ENCODE measurements at regions not wholly inside any gene's neighbourhood (a gene's known extent, or its start where the extent isn't known, plus 50 kb on each side); places are given as distances from the start of the nearest gene placed in this dataset.
A peak's percentile ranks its signal among the peaks of the same experiment; 100 is the strongest.

- no peak for TF ChIP-seq CTCF (IDR thresholded peaks at IDR 0.05; ENCODE audit: partially characterized antibody, unreplicated experiment)
- peaks cover 3% of the 10 kb centered on the region for H3K27me3 Mint-ChIP-seq (ENCODE audit: unreplicated experiment)
- peaks cover 5% of the 10 kb centered on the region for H3K9me3 Mint-ChIP-seq (ENCODE audit: unreplicated experiment)
- H3K4me1 Mint-ChIP-seq (ENCODE audit: low read depth, unreplicated experiment) = peaks cover 19% of the 10 kb centered on the region
- no peak overlapping the region for H3K27ac Mint-ChIP-seq (ENCODE audit: unreplicated experiment)
- no peak overlapping the region for H3K4me3 Mint-ChIP-seq (ENCODE audit: unreplicated experiment)
- DNase-seq = no peak
- H3K36me3 Mint-ChIP-seq (ENCODE audit: unreplicated experiment) = peaks cover 21% of the 10 kb centered on the region
Measured at GRCh38 chr12:70117670-70118069, 125.6 kb upstream of the CNOT2 start.

GRCh38 chr12:70120970-70121369, 122.3 kb upstream of the CNOT2 start:
- Mint-ChIP-seq H3K4me3 (ENCODE audit: unreplicated experiment) (peak overlapping the region; percentile 24), H3K4me1 (ENCODE audit: low read depth, unreplicated experiment) (peaks cover 20% of the 10 kb centered on the region), H3K27me3 (ENCODE audit: unreplicated experiment) (peaks cover 3% of the 10 kb centered on the region), H3K9me3 (ENCODE audit: unreplicated experiment) (peaks cover 4% of the 10 kb centered on the region), H3K36me3 (ENCODE audit: unreplicated experiment) (peaks cover under 1% of the 10 kb centered on the region), H3K27ac (ENCODE audit: unreplicated experiment) (peak overlapping the region; percentile 50)
- DNase-seq = no peak
- TF ChIP-seq CTCF (IDR thresholded peaks at IDR 0.05; ENCODE audit: partially characterized antibody, unreplicated experiment) = no peak

GRCh38 chr12:70121562-70121961, 121.7 kb upstream of the CNOT2 start:
- Mint-ChIP-seq H3K27ac (ENCODE audit: unreplicated experiment) (no peak overlapping the region), H3K4me1 (ENCODE audit: low read depth, unreplicated experiment) (peaks cover 20% of the 10 kb centered on the region), H3K9me3 (ENCODE audit: unreplicated experiment) (peaks cover 4% of the 10 kb centered on the region), H3K4me3 (ENCODE audit: unreplicated experiment) (no peak overlapping the region), H3K36me3 (ENCODE audit: unreplicated experiment) (no peaks in the 10 kb centered on the region), H3K27me3 (ENCODE audit: unreplicated experiment) (peaks cover 3% of the 10 kb centered on the region)
- no peak for DNase-seq
- TF ChIP-seq CTCF (IDR thresholded peaks at IDR 0.05; ENCODE audit: partially characterized antibody, unreplicated experiment) = no peak

DNA sequence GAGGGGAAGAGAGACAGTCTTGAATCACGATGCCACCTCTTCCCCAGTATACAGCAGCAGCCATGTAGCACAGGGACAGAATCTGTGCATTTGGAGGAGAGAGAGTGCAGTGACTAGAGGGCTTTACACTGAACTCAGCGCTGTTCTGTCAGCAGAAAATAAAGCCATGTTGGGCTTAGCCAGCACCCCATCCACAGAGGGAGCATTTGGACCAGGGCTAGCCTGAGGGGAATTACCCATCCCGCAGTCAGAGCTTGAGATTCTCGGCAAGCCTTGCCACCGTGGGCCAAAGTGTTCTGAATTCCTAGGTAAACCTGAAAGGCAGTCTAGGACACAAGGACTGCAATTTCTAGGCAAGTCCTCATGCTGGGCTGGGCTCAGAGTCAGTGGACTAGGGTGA, 120.4 kb upstream of the CNOT2 start:
- Mint-ChIP-seq H3K4me3 (ENCODE audit: unreplicated experiment) (no peak overlapping the region), H3K27me3 (ENCODE audit: unreplicated experiment) (peaks cover 3% of the 10 kb centered on the region), H3K4me1 (ENCODE audit: low read depth, unreplicated experiment) (peaks cover 21% of the 10 kb centered on the region), H3K36me3 (ENCODE audit: unreplicated experiment) (no peaks in the 10 kb centered on the region), H3K27ac (ENCODE audit: unreplicated experiment) (no peak overlapping the region), H3K9me3 (ENCODE audit: unreplicated experiment) (peaks cover 4% of the 10 kb centered on the region)
- no peak for DNase-seq
- TF ChIP-seq CTCF (IDR thresholded peaks at IDR 0.05; ENCODE audit: partially characterized antibody, unreplicated experiment) = no peak

DNA sequence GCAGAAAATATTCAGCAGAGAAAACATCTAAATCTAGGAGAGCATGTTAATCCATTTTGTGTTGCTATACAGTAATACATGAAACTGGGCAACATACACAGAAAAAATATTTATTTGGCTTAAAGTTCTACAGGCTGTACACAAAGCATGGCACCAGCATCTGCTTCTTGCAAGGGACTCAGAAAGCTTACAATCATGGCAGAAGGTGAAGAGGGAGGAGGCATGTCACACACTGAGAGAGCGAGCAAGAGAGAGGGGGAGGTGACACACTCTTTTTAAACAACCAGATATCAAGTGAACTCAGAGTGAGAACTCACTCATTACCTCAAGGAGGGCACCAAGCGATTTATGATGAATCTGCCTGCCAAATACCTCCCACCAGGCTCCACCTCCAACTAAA, 94.2 kb upstream of the CNOT2 start:
- no peak for DNase-seq
- Mint-ChIP-seq H3K27ac (ENCODE audit: unreplicated experiment) (no peak overlapping the region), H3K27me3 (ENCODE audit: unreplicated experiment) (no peaks in the 10 kb centered on the region)

More for the DNA sequence above, 94.2 kb upstream of the CNOT2 start:
- H3K4me3 Mint-ChIP-seq (ENCODE audit: unreplicated experiment) = no peak overlapping the region
- peaks cover 10% of the 10 kb centered on the region for H3K36me3 Mint-ChIP-seq (ENCODE audit: unreplicated experiment)
- no peak for TF ChIP-seq CTCF (IDR thresholded peaks at IDR 0.05; ENCODE audit: partially characterized antibody, unreplicated experiment)
- H3K4me1 Mint-ChIP-seq (ENCODE audit: low read depth, unreplicated experiment) = no peaks in the 10 kb centered on the region
- no peaks in the 10 kb centered on the region for H3K9me3 Mint-ChIP-seq (ENCODE audit: unreplicated experiment)

Data from glutamatergic neuron (in vitro differentiated cells).